Astrocyte of the spinal cord (primary cell): ENCODE measurements at regions not wholly inside any gene's neighbourhood (a gene's known extent, or its start where the extent isn't known, plus 50 kb on each side); places are given as distances from the start of the nearest gene placed in this dataset.

Source experiments
- DNase-seq: peaks from one replicate; pipeline ENCODE4 v3.0.0; 2011; ENCODE audit warnings: low read depth, low spot score
- H3K4me3 ChIP-seq: 2 replicates; pipeline ENCODE4 v1.5.1; 2011; ENCODE audit warnings: low read depth, mild to moderate bottlenecking, low read length, moderate library complexity
- in situ Hi-C: cut with HindIII; loops from 2 replicates; pipeline ENCODE4 v1.10.0; 2017; ENCODE audit warnings: low sequenced_read_pairs
- TF ChIP-seq, protein P1 (sequence below): IDR thresholded peaks from 2 replicates; pipeline ENCODE4 v1.5.1; 2012; ENCODE audit warnings: low read depth, mild to moderate bottlenecking, low read length, inconsistent platforms

DNA sequence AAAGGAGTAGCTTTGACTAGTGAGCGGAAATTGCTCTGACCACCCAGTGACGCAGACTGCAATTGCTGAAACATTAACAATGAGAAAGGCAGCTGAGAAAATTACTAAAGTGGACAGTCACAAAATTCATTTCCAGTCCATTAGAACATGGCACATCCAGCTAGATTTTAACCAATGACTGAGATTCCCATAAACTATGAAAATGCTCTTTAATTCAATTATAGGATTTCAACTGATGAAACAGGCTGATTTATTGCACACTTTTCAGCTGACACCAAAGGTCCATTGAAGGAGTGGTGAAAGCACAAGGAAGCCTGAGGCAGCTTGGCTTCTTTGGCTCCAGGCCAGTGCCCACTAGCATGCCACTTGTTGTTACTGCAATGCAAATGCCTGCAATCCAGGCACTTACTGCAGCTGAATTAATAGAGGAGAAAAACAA, 933.4 kb downstream of the SLITRK6 start:
- in situ Hi-C loops, result no loop called here
- TF ChIP-seq, protein P1, sequence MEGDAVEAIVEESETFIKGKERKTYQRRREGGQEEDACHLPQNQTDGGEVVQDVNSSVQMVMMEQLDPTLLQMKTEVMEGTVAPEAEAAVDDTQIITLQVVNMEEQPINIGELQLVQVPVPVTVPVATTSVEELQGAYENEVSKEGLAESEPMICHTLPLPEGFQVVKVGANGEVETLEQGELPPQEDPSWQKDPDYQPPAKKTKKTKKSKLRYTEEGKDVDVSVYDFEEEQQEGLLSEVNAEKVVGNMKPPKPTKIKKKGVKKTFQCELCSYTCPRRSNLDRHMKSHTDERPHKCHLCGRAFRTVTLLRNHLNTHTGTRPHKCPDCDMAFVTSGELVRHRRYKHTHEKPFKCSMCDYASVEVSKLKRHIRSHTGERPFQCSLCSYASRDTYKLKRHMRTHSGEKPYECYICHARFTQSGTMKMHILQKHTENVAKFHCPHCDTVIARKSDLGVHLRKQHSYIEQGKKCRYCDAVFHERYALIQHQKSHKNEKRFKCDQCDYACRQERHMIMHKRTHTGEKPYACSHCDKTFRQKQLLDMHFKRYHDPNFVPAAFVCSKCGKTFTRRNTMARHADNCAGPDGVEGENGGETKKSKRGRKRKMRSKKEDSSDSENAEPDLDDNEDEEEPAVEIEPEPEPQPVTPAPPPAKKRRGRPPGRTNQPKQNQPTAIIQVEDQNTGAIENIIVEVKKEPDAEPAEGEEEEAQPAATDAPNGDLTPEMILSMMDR, result no peak
- no peak overlapping the region for H3K4me3 ChIP-seq
- peak; percentile 74 for DNase-seq

DNA sequence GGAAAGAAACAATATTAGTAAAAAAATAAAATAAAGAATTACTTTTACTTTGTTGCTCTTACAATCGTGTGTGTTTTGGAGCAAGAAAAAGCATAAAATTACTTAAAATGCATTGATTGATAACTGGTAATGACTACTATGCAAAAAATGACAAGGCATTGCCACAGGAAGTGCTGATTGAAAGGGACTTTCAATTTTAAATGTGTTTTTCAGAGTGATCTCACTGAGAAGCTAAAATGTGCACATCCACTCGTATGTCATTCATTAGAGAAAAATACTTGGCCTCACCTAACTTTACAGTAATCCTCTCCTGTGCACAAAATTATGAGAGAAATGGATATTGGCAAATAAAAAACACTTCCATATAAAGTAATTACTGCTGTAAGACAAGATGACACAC, 934.9 kb downstream of the SLITRK6 start:
- no peak overlapping the region for H3K4me3 ChIP-seq
- no peak for DNase-seq
- TF ChIP-seq, protein P1, result no peak
- in situ Hi-C loops, result no loop called here

DNA sequence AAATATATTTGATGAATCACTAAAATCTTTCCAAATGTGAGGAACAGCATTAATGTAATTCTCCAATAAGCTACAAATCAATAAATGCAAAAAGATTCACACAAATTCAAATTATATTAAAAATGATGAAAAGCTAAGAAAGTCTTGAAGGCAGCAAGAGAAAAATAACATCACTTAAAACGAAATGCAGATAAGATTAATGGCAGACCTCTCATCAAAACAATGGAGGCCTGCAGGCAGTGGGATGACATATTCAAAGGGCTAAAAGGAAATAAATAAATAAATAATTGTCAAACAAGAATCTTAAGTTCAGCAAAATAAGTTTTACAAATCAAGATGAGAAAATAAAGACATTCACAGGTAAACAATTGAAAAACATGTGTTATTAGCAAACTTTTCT, 952.1 kb downstream of the SLITRK6 start:
- TF ChIP-seq, protein P1, result no peak
- no peak overlapping the region for H3K4me3 ChIP-seq
- in situ Hi-C loops, result no loop called here
- no peak for DNase-seq

DNA sequence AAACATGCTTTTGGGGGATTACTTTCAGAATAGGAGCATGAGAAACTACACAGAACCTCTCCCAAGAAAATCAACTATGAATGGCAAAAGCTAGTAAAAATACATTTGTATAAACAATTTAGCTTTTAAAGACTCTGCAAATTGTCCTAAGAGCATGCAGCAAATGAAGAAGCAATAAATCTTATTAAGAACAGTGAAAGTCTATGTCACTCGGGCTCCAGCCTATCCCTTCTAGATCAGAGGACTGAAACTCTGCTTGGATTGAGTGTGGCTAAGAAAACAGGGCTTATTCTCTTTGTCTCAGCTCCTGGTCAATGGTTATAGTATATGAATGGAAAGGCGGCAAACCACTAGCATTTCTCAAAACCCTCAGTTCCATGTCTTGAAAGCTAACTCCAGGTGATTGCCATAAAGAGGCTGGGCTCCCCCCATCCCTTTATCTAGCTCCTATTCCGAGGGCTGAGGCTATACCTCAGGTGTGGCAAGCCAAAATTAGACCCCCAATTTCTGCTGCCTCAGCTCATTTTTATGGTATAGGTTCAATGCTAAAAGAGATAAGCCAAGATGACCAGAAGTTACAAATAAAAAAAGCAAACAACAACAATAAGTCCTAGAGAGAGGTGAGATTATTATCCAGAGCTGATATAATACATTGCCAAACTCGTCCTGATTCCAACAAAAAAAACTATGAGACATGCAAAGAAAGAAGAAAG, 953.2 kb downstream of the SLITRK6 start:
- DNase-seq, result no peak
- H3K4me3 ChIP-seq, result no peak overlapping the region
- in situ Hi-C loops, result no loop called here
- TF ChIP-seq, protein P1, result no peak

DNA sequence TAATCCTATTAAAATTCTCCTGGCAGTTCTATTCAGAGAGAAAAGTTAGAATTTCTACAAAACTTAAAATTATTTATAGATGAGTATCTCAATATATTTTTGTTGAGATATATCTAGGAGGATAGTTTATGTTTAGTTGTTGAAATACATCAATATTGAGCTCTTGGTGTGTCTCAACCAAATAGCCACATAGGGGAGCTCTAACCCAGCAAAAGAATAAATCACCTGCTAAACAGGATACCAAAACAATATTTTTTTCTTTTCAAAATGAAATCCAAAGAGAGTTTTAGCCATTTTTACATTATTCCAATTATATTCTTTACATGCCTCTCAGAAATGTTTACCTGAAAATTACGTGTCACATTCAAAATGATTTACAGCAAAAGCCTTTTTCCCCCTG, 954.7 kb downstream of the SLITRK6 start:
- peak; percentile 15 for DNase-seq
- H3K4me3 ChIP-seq, result no peak overlapping the region
- TF ChIP-seq, protein P1, result peak; percentile 41
- in situ Hi-C loops, result no loop called here

DNA sequence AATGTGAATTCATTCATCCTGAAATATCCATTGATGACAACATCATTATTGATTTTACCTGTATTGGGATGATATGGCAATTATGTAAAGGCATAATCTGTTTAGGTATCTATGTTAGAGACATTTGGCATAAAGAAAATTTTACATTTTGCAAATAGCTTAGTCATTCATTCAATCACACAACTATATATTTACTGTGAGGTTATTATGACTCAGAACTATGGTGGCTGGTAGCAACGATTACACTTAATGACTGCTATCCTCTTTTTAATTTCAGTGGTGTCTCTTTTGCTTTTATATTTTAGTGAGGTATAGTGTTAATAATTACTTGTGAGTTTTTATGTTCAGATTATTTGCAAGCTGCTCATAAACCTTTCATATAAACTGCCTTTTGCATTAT, 955.9 kb downstream of the SLITRK6 start:
- in situ Hi-C loops, result no loop called here
- no peak overlapping the region for H3K4me3 ChIP-seq
- DNase-seq, result no peak
- TF ChIP-seq, protein P1, result no peak
